HEK293 (cell line): ENCODE measurements at regions not wholly inside any gene's neighbourhood (a gene's known extent, or its start where the extent isn't known, plus 50 kb on each side); places are given as distances from the start of the nearest gene placed in this dataset.

ENCODE experiments used
- CTCF ChIA-PET: fragments of 350-600 bp; formaldehyde crosslinking; extraction: SDS; loops from one replicate; lab custom pipeline; 2021; ENCODE audit warnings: antibody characterized with exemption; lab: Yijun Ruan, JAX
- POLR2A ChIA-PET: fragments of 300-600 bp; formaldehyde crosslinking; extraction: SDS; loops from one replicate; lab custom pipeline; 2020; ENCODE audit warnings: antibody characterized with exemption, inconsistent platforms; lab: Yijun Ruan, JAX
- H3K27ac ChIP-seq: fragments of 200-500 bp; sonication (Bioruptor generic); 2 replicates; pipeline ENCODE4 v1.5.1; 2014; ENCODE audit warnings: low read depth, low read length, control low read depth, inconsistent platforms; ENCODE audit errors: extremely low read depth
- H3K36me3 ChIP-seq, 2 experiments: fragments of 200-500 bp in 1 of 2; sonication (Bioruptor generic) in 1 of 2; 1 replicate in 1 of 2; 2 replicates in 1 of 2; pipeline ENCODE4 v1.5.1; 2014 to 2017; ENCODE audit warnings: inconsistent platforms in 2 of 2, low read length in 2 of 2; ENCODE audit not compliant: control insufficient read depth in 2 of 2, insufficient read depth in 1 of 2
- H3K4me1 ChIP-seq: fragments of 200-500 bp; sonication (Bioruptor generic); 2 replicates; pipeline ENCODE4 v1.5.1; 2014; ENCODE audit warnings: mild to moderate bottlenecking, low read length, inconsistent platforms; ENCODE audit not compliant: control insufficient read depth, insufficient read depth
- H3K4me3 ChIP-seq: 2 replicates; pipeline ENCODE4 v1.5.1; 2011; ENCODE audit warnings: low read depth, mild to moderate bottlenecking, control low read depth, low read length, moderate library complexity
- H3K9me3 ChIP-seq: fragments of 200-500 bp; sonication (Bioruptor generic); 2 replicates; pipeline ENCODE4 v1.5.1; 2014; ENCODE audit warnings: low read depth, low read length, inconsistent platforms; ENCODE audit not compliant: control insufficient read depth, insufficient read depth
- GLI4 ChIP-seq: fragments of 450-650 bp; formaldehyde crosslinking; IDR thresholded peaks from 2 replicates; pipeline ENCODE4 v1.5.1; 2016; ENCODE audit warnings: missing biosample characterization, missing genetic modification characterization
- GLIS2 ChIP-seq: fragments of 450-650 bp; formaldehyde crosslinking; IDR thresholded peaks from 2 replicates; pipeline ENCODE4 v1.5.1; 2016; ENCODE audit warnings: missing biosample characterization, missing genetic modification characterization
- INSM2 ChIP-seq: fragments of 450-650 bp; formaldehyde crosslinking; IDR thresholded peaks from 2 replicates; pipeline ENCODE4 v1.5.1; 2016; ENCODE audit warnings: missing biosample characterization, missing genetic modification characterization
- REPIN1 ChIP-seq: fragments of 450-650 bp; formaldehyde crosslinking; IDR thresholded peaks from 2 replicates; pipeline ENCODE4 v1.5.1; 2017; ENCODE audit warnings: missing biosample characterization, missing genetic modification characterization, low read depth
- ZBTB8A ChIP-seq: fragments of 450-650 bp; formaldehyde crosslinking; IDR thresholded peaks from 2 replicates; pipeline ENCODE4 v1.5.1; 2016; ENCODE audit warnings: missing biosample characterization, missing genetic modification characterization
- ZNF132 ChIP-seq: fragments of 450-650 bp; formaldehyde crosslinking; IDR thresholded peaks from 2 replicates; pipeline ENCODE4 v1.5.1; 2017; ENCODE audit warnings: missing biosample characterization, missing genetic modification characterization, borderline replicate concordance
- ZNF157 ChIP-seq: fragments of 450-650 bp; formaldehyde crosslinking; IDR thresholded peaks from 2 replicates; pipeline ENCODE4 v1.5.1; 2016; ENCODE audit warnings: missing biosample characterization, missing genetic modification characterization
- ZNF184 ChIP-seq: fragments of 450-650 bp; IDR thresholded peaks from 2 replicates; pipeline ENCODE4 v1.5.1; 2018; ENCODE audit warnings: missing biosample characterization, mild to moderate bottlenecking, missing genetic modification characterization
- ZNF248 ChIP-seq: fragments of 450-650 bp; formaldehyde crosslinking; IDR thresholded peaks from 2 replicates; pipeline ENCODE4 v1.5.1; 2017; ENCODE audit warnings: missing biosample characterization, missing genetic modification characterization
- ZNF311 ChIP-seq: fragments of 450-650 bp; formaldehyde crosslinking; IDR thresholded peaks from 2 replicates; pipeline ENCODE4 v1.5.1; 2017; ENCODE audit warnings: missing biosample characterization, missing genetic modification characterization, borderline replicate concordance
- ZNF391 ChIP-seq: fragments of 450-650 bp; formaldehyde crosslinking; IDR thresholded peaks from 2 replicates; pipeline ENCODE4 v1.5.1; 2016; ENCODE audit warnings: low read depth, missing biosample characterization, missing genetic modification characterization, borderline replicate concordance
- ZNF488 ChIP-seq: fragments of 450-650 bp; formaldehyde crosslinking; IDR thresholded peaks from 2 replicates; pipeline ENCODE4 v1.5.1; 2016; ENCODE audit warnings: missing biosample characterization, missing genetic modification characterization
- ZNF530 ChIP-seq: fragments of 450-650 bp; formaldehyde crosslinking; IDR thresholded peaks from 2 replicates; pipeline ENCODE4 v1.5.1; 2016; ENCODE audit warnings: low read depth, missing biosample characterization, missing genetic modification characterization
- ZNF555 ChIP-seq: fragments of 450-650 bp; formaldehyde crosslinking; conservative IDR thresholded peaks from 2 replicates; pipeline ENCODE4 v1.5.1; 2017; ENCODE audit warnings: missing biosample characterization, mild to moderate bottlenecking, missing genetic modification characterization, inconsistent platforms
- ZNF571 ChIP-seq: fragments of 450-650 bp; formaldehyde crosslinking; IDR thresholded peaks from 2 replicates; pipeline ENCODE4 v1.5.0; 2017; ENCODE audit warnings: missing biosample characterization, missing genetic modification characterization
- ZNF623 ChIP-seq: fragments of 450-650 bp; formaldehyde crosslinking; IDR thresholded peaks from 2 replicates; pipeline ENCODE4 v1.5.1; 2016; ENCODE audit warnings: missing biosample characterization, missing genetic modification characterization
- ZNF629 ChIP-seq: fragments of 450-650 bp; formaldehyde crosslinking; IDR thresholded peaks from 2 replicates; pipeline ENCODE4 v1.5.1; 2017; ENCODE audit warnings: missing biosample characterization, missing genetic modification characterization
- ZNF660 ChIP-seq: fragments of 450-650 bp; IDR thresholded peaks from 2 replicates; pipeline ENCODE4 v1.5.1; 2018; ENCODE audit warnings: missing biosample characterization, mild to moderate bottlenecking, missing genetic modification characterization
- ZNF677 ChIP-seq: fragments of 450-650 bp; IDR thresholded peaks from 2 replicates; pipeline ENCODE4 v1.5.0; 2018; ENCODE audit warnings: missing biosample characterization, mild to moderate bottlenecking, missing genetic modification characterization, moderate library complexity
- ZNF777 ChIP-seq: fragments of 450-650 bp; formaldehyde crosslinking; IDR thresholded peaks from 2 replicates; pipeline ENCODE4 v1.5.1; 2017; ENCODE audit warnings: missing biosample characterization, missing genetic modification characterization, borderline replicate concordance
- ZNF785 ChIP-seq: fragments of 450-650 bp; formaldehyde crosslinking; IDR thresholded peaks from 2 replicates; pipeline ENCODE4 v1.5.1; 2016; ENCODE audit warnings: missing biosample characterization, missing genetic modification characterization
- ZNF830 ChIP-seq: fragments of 450-650 bp; IDR thresholded peaks from 2 replicates; pipeline ENCODE4 v1.5.0; 2018; ENCODE audit warnings: missing biosample characterization, missing genetic modification characterization, low read depth, mild to moderate bottlenecking, moderate library complexity
- ZSCAN16 ChIP-seq: fragments of 450-650 bp; formaldehyde crosslinking; IDR thresholded peaks from 2 replicates; pipeline ENCODE4 v1.5.1; 2016; ENCODE audit warnings: missing biosample characterization, missing genetic modification characterization
- ZXDB ChIP-seq: fragments of 450-650 bp; formaldehyde crosslinking; IDR thresholded peaks from 2 replicates; pipeline ENCODE4 v1.5.1; 2016; ENCODE audit warnings: missing biosample characterization, missing genetic modification characterization
- TF ChIP-seq, protein P1 (sequence below): fragments of 450-650 bp; formaldehyde crosslinking; IDR thresholded peaks from 2 replicates; pipeline ENCODE4 v1.5.1; 2016; ENCODE audit warnings: missing biosample characterization, missing genetic modification characterization
- TF ChIP-seq, protein P2 (sequence below): fragments of 450-650 bp; formaldehyde crosslinking; conservative IDR thresholded peaks from 2 replicates; pipeline ENCODE4 v1.5.1; 2016; ENCODE audit warnings: low read depth, missing biosample characterization, missing genetic modification characterization

- TF ChIP-seq INSM2 (tag by site-specific recombination) = no peak
- TF ChIP-seq ZNF785 = no peak
- TF ChIP-seq, protein P1, sequence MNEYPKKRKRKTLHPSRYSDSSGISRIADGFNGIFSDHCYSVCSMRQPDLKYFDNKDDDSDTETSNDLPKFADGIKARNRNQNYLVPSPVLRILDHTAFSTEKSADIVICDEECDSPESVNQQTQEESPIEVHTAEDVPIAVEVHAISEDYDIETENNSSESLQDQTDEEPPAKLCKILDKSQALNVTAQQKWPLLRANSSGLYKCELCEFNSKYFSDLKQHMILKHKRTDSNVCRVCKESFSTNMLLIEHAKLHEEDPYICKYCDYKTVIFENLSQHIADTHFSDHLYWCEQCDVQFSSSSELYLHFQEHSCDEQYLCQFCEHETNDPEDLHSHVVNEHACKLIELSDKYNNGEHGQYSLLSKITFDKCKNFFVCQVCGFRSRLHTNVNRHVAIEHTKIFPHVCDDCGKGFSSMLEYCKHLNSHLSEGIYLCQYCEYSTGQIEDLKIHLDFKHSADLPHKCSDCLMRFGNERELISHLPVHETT (tag by site-specific recombination) = no peak
- no peak for TF ChIP-seq ZNF530 (tag by site-specific recombination)
- TF ChIP-seq GLI4 (tag by site-specific recombination) = no peak
- no peak for TF ChIP-seq ZNF571 (tag by site-specific recombination)
- no peak for TF ChIP-seq ZNF555 (tag by site-specific recombination)
- TF ChIP-seq, all 188 proteins: peak for 0
These were observed 122.7 kb upstream of the LPAR1 start (continued) for GRCh38 chr9:111161015-111161415.

DNA sequence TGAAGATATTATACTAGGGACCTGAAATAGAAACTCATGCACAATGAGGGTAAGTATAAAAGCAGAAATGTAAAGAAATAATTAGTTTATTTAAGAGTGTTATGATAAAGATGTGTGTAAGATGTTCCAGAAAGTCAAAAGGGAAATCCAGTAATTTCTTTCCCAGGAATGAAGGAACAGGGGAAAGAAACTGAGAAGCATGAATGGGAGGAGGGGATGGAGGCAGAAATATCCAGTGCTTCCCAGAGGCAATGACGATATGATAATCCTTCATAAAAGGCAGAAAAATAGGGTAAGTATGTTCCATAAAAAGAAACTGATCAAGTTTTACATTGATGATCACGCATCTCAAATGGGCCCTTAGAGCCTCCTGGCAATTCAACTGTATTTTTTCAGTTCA lies 120.7 kb upstream of the LPAR1 start:
- TF ChIP-seq ZNF777 = no peak
- no peak for TF ChIP-seq ZNF677 (tag by site-specific recombination)
- no peak for TF ChIP-seq ZXDB (tag by site-specific recombination)
- no peak for TF ChIP-seq ZNF184
- no peak for TF ChIP-seq ZNF488 (tag by site-specific recombination)
- no peak for TF ChIP-seq ZNF623 (tag by site-specific recombination)
- TF ChIP-seq ZNF391 (tag by site-specific recombination) = no peak
- TF ChIP-seq ZNF660 = no peak
- TF ChIP-seq ZNF629 (tag by site-specific recombination) = no peak
- no peak for TF ChIP-seq ZNF157 (tag by site-specific recombination)
- TF ChIP-seq ZNF248 (tag by site-specific recombination) = no peak
- CTCF ChIA-PET = interaction anchor here (0.7 kb wide), 1 partner anchor 1534 kb away, joined by 3 read pairs; no protein-coding TSS in a partner anchor

GRCh38 chr9:111158363-111158762 lies 120.1 kb upstream of the LPAR1 start:
- ChIA-PET POLR2A (no interaction called here), CTCF (no interaction called here)
- Histone ChIP-seq H3K4me1 (no peaks in the 10 kb centered on the region), H3K27ac (no peak overlapping the region), H3K36me3 (no peaks in the 10 kb centered on the region), H3K9me3 (no peaks in the 10 kb centered on the region), H3K4me3 (no peak overlapping the region)
- TF ChIP-seq ZNF660 = no peak
- TF ChIP-seq ZNF311 (tag by site-specific recombination) = no peak
- no peak for TF ChIP-seq ZNF488 (tag by site-specific recombination)
- TF ChIP-seq ZSCAN16 (tag by site-specific recombination) = no peak
- TF ChIP-seq GLIS2 (tag by site-specific recombination) = no peak
- TF ChIP-seq, protein P2, sequence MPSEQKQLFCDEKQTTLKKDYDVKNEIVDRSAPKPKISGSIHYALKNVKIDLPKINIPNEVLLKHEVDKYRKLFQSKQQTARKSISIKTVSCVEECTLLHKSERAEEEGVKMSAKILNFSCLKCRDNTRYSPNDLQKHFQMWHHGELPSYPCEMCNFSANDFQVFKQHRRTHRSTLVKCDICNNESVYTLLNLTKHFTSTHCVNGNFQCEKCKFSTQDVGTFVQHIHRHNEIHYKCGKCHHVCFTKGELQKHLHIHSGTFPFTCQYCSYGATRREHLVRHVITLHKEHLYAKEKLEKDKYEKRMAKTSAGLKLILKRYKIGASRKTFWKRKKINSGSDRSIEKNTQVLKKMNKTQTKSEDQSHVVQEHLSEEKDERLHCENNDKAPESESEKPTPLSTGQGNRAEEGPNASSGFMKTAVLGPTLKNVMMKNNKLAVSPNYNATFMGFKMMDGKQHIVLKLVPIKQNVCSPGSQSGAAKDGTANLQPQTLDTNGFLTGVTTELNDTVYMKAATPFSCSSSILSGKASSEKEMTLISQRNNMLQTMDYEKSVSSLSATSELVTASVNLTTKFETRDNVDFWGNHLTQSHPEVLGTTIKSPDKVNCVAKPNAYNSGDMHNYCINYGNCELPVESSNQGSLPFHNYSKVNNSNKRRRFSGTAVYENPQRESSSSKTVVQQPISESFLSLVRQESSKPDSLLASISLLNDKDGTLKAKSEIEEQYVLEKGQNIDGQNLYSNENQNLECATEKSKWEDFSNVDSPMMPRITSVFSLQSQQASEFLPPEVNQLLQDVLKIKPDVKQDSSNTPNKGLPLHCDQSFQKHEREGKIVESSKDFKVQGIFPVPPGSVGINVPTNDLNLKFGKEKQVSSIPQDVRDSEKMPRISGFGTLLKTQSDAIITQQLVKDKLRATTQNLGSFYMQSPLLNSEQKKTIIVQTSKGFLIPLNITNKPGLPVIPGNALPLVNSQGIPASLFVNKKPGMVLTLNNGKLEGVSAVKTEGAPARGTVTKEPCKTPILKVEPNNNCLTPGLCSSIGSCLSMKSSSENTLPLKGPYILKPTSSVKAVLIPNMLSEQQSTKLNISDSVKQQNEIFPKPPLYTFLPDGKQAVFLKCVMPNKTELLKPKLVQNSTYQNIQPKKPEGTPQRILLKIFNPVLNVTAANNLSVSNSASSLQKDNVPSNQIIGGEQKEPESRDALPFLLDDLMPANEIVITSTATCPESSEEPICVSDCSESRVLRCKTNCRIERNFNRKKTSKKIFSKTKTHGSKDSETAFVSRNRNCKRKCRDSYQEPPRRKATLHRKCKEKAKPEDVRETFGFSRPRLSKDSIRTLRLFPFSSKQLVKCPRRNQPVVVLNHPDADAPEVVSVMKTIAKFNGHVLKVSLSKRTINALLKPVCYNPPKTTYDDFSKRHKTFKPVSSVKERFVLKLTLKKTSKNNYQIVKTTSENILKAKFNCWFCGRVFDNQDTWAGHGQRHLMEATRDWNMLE (tag by site-specific recombination) = no peak
- no peak for TF ChIP-seq ZNF830 (tag by site-specific recombination)
- TF ChIP-seq ZBTB8A = no peak
- TF ChIP-seq ZNF132 = no peak
- TF ChIP-seq REPIN1 (tag by site-specific recombination) = no peak

More for the DNA sequence above, 120.7 kb upstream of the LPAR1 start:
- no peak overlapping the region for H3K27ac ChIP-seq
- H3K9me3 ChIP-seq = no peaks in the 10 kb centered on the region
- H3K36me3 ChIP-seq = no peaks in the 10 kb centered on the region
- H3K4me1 ChIP-seq = no peaks in the 10 kb centered on the region
- no peak overlapping the region for H3K4me3 ChIP-seq
- POLR2A ChIA-PET = no interaction called here
